ENCODE measurements at regions not wholly inside any gene's neighbourhood (a gene's known extent, or its start where the extent isn't known, plus 50 kb on each side); places are given as distances from the start of the nearest gene placed in this dataset.

DNA sequence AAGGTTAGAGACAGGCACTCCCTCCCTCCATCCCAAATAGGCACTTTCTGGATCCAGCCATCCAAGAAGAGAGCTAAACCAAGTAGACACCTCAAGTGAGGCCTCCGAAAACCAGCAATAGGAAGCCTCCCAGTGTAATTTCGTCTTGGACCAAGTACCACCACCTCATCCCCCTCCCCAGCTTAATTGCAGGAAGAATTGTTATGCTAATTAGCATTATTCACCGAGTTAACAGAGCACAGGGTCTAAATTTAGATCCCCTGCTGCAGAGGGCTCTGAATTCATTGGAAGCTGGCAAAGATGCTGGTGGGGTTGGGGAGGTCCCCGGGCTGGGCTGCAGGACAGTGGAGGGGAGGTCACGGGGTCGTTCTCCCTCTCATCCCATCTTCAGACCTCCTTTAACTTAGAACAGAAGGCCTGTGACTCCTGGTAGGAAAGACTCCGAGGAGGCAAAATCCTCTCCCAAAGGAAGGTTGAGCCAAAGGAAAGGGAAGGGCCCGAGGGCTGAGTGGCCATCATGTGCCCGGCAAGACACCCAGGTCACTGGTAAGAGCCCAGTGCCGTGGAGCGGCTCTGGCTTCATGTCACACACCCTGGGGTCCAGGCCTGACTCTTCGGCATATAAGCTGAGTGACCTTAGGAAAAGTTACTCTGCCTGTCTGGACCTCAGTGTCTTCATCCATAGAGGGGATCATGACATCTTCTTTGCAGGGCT is 209.2 kb upstream of the GRIK3 start:
- peak; percentile 10 for DNase-seq

DNA sequence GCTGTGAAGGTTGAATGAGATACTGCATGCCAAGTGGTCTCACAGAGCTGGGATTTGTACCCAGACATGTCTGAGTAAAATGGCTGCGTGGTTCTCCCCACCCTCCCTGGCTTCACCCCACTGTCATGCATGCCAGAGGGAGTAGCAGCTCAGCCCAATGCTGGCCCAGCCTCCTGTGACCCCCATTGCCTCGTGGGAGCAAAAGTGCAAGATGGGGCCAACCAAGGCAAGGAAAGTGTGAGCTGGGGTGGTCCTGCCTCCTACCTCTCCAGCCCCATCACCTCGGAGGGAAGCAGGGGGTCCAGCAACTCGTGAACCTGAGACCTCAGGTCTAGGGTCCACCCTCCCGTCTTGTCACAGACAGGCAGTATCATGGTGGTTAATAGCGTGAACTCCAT is 209.8 kb upstream of the GRIK3 start:
- no peak for DNase-seq

DNA sequence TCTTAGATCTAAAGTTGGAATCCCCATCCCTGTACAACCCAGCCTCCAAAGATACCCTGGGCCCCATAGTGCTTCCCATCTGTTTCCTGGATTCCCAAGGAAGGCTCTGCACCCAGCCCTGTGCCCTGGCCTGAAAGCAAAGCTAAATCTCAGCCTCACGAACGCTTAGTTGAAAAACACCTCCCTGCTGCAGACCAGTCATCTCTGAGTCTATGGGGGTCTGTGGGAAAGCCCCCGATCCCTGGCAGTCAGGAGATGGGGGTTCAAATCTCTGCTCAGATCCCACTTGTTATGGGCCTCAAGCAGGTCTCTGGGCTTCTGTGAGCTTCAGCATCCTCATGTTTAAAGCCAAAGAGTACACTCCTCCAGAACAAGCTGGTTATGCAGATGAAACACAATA is 210.5 kb upstream of the GRIK3 start:
- DNase-seq = no peak

DNA sequence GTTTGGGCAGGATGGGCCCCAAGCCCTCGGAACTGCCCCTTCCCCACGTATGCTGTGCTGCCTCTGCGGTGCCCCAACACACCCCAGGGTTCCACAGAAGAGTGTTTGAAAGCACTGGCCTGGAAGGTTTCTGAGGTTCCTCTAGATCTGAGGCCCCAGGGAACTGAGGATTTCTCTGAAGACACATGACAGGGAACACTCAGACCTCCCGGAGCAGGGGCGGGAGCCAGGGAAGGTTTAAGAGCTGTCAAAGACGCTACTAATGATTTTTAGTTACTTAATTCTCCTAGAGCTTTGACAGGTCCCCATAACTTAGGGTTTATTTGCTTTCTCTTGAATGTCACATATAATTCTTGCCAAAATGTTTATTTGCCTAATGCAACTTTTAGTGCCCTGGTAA is 212.3 kb upstream of the GRIK3 start:
- no peak for DNase-seq

DNA sequence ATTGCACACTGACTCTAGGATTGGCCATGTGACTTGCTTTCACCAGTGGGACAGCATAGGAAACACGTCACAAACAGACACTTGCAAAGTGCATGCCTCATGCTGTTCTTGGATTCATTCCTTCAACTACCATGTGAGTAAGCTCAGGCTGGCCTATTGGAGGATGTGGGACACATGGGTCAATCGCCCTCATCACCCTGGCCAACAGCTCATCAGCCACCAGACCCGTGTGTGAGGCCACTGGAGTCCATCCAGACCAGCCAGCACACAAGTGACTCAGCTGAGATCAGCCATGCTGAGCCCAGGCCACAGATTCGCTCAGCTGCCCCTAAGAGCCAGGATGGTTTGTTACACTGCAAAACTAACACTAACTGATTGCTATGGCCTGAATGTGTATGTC is 216.1 kb upstream of the GRIK3 start:
- no peak for DNase-seq

DNA sequence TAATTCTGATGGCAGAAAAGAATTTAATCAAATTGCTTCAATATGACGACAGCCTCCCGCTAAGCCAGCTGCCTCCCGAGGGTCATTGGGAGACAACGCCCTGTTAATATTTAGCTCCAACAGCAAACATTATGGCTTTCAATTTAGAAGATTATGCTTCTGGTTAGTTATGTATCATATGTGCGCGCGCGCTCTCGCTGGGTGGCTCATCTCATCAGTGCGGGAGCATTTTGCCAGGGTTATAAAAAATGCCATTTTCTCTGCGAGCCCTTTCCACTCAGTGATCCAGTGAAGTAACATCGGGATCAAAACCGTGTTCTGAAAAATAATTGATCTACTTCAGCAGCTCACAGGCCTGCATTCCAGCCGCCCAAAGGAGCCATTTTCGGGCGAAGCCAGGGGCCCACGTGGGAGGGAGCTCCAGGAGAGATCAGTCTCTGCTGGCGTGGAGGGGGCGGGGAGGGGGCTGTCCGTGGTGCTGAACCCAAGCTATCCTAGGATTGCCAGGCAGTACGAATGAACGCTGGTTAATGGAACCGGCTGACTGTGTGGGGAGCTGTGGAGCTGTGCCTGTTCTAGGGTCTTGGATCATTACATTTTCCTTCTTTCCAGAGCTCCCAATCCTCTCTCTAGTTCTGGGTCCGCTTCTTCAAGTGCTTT is 219.1 kb upstream of the ZC3H12A start:
- peak; percentile 41 for DNase-seq

DNA sequence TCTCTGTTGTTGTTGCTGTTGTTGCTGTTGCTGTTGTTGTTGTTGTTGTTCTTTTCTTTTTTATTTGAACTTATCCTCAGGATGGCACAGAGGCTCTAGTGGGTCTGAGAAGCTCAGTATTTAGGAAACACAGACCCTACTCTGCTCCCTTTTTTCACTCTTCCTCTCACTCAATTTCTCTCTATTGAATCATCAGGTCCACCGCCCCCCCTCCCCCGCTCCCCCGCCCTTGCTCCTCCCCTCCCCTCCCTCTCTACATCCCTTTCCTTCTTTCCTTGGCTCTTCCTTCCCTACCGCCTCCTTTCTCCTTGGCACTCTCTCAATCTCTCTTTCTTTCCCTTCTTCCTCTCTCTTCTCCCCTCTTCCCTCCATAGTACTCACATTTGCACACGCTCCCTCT is 218.5 kb upstream of the ZC3H12A start:
- DNase-seq = no peak

DNA sequence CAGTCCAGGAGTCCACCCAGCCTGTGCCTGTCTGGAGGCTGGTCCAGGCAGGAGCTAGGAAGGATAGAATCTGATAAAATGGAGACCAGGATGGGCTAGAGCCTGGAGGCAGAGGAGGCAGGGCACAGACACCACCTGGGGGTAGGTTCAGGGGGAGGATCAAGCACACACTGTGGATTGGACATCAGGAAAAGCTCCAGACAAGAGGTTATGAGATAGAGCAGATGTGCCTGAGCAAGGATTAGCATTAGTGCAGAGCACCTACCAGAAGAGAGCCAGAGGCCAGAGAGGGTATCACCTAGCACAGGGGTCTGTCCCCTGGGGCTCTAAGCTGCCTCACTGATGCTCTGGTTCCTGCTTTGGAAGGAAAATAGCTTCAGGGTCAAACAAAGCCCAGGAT is 216.7 kb upstream of the ZC3H12A start:
- DNase-seq = no peak

DNA sequence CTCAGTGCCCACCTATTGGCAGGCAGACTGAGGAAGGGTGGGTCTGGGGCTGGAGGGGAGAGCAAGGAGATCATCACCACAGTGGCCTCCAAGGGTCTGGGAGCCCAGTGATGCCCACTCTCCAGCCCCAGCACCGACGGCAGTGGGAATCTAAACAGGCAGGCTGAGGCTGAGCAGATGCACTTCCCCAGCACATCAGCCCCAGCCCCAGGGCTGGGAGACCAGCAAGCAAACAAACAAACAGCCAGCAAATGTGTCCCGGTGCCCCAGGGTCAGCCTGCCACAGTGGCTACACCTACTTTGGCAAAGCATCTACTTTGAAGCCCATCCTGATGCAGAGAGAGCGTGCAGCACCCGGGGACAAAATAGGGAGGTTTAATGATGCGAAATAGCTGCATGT is 216.3 kb upstream of the ZC3H12A start:
- peak; percentile 42 for DNase-seq

DNA sequence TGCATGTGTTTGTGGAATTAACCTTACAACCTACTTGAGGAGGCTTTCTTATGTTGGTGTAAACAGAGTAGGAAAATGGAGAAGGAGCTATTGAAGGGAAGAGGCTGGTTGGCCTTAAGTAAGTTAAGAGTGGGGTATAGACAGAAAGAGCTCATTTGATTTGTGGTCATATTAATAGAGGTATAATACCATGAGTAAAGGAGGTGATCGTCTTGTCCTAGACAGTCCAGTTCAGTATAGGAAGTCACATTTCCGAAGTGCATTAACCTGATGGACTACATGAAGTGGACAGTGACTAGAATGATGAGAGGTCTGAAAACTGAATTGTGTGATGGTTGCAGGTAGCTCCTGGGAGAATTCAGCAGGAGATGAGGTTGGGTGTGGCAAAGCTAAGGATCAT is 215.4 kb upstream of the ZC3H12A start:
- DNase-seq = no peak

DNA sequence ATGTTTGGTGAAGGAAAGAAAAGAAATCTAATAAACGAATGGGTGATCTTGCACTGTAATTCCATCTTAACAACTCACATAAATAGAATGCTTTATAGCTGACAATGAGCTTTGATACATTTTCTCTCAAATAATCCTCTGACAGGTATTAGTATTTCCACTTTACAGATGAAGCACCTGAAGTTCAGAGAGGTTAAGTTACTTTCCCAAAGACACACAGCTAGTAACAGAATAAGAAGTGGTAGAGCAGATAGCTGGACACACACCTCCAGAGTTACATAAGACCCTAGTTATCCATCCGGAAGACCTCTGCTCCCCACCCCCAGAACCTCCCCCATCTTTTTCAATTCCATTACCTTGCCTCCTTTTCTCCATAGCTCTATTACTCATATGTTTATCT is 213.3 kb upstream of the ZC3H12A start:
- no peak for DNase-seq

DNA sequence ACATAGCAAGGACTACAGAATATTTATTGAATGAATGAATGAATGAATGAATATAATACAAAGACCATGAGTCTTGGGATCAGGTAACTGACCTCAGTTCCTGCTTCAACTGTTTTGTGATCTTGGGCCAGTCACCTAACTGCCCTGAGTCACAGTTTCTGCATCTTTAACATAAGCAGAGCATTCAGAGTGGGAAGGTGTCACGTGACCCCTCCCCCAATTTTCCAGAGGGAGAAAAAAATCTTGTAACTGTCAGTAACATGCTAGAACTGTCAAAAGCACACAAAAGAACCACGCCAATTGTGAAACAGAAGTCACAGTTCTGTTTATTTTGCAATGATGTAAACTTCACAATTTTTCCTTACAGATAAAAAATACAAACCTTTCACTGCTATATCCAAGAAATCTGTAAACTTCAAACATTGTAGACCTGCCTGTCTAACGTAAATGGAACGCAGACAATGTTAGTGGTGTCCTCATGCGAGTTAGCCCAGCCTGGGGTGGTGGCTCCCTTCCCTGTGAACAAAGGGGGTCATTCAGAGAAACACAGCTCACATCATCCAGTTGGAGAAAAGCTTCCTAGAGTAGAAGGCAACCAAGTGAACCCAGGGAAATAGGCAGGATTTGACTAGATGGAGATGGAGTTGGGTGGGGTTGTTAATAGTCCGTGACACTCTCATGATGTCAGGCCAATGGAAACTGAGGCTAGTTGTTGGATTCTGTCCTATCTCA is 211.8 kb upstream of the ZC3H12A start:
- no peak for DNase-seq

DNA sequence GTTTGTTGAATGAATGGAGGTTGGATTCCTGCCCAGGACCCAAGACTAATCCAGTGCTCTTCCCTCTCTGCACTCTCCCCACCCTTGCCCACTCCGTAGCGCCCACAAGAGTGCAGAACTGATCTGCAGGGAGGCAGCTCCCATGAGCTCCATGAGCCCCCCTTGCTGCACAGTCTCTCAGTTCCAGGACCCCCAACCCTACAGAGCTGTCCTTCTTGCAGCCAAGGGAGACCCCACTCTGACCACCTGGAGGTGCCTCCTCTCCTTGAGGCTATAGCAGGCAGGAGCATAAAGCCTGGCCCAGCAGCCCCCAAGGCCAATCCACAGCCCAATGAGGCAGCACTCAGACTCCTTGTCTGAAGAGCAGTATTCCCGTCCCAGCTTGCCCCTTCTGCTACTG is 209.2 kb upstream of the ZC3H12A start:
- DNase-seq = no peak

DNA sequence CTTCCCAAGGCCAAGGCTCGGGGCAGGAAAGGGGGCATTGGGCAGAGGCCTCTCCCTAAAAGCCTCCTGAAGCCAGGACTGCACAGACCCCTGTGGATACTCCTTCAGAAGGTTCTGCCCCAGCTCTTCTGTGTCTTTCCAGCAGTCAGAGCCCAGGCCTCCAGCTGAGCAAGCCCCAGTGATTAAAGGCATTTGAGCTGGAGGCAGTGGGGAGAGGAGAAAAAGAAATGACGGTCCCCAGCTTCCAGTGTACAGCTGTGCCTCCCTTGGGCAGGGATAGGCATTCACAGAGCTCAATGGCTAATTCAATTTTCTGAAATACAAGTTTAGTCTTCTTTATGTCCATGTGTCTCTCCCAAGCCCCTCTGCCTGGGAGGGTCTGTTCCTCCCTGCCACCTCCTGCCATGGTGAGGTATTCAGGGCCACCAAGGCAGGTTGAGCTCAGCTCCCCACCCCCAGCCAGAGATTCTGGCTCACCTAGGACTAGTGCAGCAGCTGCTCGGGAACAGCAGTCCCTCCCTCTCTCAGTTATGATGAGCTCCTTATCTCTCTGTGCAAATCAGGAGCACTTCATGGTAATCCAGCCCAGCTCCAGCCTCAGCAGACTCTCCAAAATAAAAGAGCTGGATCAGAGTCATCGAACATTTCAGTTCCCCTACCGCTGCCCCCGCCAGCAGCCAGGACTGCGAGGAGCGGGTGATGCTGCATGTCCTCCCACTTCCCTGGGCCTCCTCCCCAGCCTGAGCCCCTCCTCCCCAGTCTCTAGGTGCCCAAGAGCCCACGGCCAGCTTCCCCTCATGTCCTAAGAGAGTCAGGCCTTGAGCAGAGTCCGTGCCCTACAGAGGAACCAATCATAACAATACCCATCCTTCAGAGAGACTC is 208.4 kb upstream of the ZC3H12A start:
- no peak for DNase-seq

DNA sequence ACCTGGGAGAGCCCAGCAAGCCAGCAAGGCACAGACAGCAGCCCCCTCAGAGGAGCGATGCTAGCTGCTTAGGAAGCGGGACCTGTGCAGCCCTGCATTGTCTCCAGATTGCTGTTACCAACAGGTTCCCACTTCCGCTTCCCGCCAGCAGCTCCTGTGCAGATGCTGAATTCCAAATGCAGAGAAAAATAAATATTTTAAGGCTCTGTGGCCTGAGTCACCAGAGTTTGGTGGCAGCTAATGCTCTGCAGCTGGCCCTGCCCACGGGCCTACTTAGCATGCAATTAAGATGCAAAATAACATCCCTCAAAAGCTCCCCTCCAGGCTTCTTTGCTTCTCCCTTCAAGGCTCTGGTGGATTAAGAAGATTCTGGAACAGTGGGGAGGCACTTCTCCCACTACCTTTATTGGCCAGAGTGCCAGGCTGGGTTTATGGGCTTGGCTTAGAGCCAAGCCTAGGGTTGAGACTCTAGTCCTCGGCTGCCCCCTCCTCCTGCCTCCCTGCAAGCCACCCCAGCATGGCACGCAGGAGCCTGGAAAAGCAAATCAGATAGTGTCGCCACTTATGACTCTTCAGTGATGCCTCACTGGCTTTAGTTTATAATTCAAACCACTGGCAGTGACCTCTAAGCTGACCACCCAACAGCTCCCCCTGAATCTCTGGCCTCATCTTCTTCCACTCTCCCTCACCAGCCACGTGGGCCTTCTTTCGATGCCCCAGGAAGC is 207.1 kb upstream of the ZC3H12A start:
- DNase-seq = no peak

DNA sequence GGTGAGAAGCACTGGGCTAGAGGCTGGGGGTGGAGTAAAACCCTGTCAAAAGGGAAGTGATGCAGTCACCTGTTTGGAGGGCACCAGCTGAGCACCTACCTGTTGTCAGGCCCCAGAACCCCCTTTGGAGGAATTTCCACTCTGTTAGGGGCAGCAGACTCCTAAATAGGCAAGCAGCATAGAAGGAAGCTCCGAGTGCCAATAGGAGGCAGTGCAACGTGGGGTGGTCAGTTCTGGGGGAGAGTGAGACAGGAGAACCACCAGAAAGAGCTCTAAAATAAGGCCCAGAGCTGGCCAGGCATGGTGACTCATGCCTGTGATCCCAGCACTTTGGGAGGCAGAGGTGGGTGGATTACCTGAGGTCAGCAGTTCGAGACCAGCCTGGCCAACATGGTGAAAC is 203.7 kb upstream of the ZC3H12A start:
- no peak for DNase-seq

DNA sequence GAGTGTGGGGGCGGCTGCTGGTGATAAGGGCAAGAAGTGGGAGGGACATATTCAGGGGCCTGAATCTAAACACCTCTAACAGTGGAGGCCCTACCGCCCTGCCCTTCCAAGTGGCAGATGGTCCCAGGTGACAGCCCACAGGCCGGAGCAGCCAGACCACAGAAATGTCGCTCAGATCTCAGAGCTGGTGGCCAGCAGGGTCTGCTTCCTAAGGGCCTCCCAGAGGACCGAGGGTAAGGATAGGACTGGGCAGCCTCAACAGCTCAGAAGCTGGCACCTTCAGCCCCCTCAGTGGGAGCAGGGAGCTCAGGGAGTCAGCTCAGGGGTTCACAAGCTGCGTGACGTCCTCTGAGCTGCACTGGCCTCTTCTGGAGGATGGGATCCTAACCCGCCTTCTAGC is 201.8 kb upstream of the ZC3H12A start:
- no peak for DNase-seq

DNA sequence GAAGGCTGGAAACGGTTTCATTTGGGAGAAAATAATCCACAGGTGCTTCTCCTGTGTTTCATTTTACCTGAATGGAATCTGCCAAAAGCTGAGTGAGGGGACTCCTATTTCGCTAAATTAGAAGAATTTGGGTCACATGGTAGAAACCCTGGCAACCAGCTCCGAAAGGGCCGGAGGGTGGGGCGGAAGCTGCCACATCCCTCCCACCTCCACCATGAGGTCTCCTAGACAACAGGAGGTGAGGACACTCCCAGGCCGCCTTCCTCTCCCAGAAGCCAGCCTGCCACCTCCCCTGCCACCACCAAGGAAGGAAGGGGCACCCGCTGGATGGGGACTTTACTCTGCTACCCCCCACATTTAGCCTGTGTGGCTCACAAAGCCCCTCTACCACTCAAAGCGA is 199.9 kb upstream of the ZC3H12A start:
- DNase-seq = no peak

DNA sequence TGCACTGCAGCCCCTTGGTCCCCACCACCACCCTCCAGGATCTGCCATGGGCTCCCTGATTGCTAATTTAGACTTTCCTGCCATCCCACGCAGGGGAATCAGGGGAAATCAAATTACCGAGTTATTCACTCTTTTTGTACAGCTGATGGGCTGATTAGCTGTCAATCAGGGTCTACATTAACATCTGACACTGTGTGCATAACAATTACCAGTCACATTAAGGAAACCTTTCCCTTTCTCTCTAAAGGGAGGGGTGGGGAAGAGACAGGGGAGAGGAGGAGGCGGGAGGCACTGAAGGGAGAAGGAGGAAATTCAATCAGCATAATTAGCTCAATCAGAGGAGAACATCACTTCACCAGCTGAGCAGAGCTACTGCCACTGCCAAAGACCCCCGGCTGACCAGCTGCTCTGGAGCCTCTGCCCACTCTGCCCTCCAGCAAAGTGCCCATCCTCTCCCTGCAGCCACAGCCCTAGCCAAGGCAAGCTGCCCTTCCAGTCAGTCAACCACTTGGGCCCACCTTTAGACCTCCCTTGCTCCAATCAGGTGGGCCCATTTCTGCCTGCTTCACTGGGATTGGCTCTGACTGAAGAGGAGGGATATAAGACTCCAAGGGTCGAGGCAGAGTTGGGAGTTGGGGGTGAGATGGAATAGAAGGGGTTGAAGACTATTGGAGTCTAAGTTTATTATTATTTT is 199.3 kb upstream of the ZC3H12A start:
- peak; percentile 35 for DNase-seq

DNA sequence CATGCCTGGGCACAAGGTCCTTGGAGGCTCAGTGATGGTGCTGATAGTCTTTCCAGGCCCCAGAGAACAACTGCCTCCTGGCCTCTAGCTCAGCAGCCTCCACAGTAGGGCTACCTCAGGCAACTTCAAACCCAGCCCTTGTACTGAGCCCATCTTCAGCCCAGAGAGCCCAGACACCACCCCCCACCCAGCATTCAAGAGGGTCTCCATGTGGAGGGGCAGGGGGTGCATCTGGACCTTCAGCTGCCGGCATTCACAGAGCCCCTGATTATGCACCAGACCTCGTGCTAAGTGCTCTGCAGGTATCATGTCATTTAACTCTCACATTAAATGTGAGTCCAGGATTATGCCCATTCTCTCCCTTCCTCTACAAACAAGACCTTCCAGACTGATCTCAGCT is 197.0 kb upstream of the ZC3H12A start:
- DNase-seq = no peak

DNA sequence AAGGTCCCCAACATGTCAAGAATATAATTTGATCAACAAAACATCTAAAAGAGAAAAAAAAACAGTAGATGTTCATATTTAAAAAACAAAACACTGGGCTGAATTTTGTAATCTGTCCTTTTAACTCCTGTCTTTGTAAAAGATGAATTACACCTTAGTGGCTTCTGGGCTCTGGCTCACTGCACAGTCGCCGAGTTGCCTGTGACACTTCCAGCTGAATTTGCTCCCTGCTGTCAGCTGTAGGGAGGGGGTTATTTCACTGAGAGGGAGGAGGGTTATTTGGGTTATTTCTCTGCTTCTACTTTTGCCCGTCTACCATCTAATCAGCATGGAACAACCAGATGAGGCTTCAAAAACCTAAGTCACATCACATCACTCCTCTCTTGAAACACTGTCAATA is 193.0 kb upstream of the ZC3H12A start:
- no peak for DNase-seq

DNA sequence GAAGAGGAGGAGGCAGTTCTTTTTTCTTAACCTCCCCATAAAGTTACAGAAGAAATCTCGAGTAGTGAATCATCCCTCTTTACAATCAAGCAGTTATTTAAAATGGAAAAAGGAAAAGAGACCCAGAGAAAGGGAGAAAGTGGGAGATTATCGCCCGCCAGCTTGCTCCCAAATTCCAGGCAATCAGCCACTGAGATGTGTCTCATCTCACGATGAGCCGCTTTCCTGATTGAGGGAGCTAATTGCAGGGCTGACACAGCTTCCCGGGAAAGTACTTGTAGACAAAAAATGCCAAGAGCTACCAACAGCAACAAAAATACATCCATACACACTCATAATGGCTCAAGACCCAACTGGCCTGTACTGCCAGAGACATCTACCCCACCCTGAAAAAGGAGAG is 191.6 kb upstream of the ZC3H12A start:
- no peak for DNase-seq
